Ovary (tissue), 3 donors: ENCODE measurements at regions not wholly inside any gene's neighbourhood (a gene's known extent, or its start where the extent isn't known, plus 50 kb on each side); places are given as distances from the start of the nearest gene placed in this dataset.

Experiments used
- EP300 ChIP-seq: sonication (generic); formaldehyde crosslinking; IDR thresholded peaks from one replicate; pipeline ENCODE4 v1.6.1; 2017; ENCODE audit warnings: antibody characterized with exemption
- TF ChIP-seq, protein P1 (sequence below), 3 donors: fragments of 450-650 bp in 2 of 3; fragments of 200-600 bp in 1 of 3; IDR thresholded peaks; one replicate each; pipeline versions ENCODE4 v1.5.1 to v1.8.0; 2016 to 2022; ENCODE audit warnings: antibody characterized with exemption in 3 of 3, mild to moderate bottlenecking in 1 of 3
- donor health status: DM: no; HTN: no; CAD: no.

GRCh38 chr9:14451949-14452348 lies 138.0 kb upstream of the NFIB start:
- TF ChIP-seq, protein P1, sequence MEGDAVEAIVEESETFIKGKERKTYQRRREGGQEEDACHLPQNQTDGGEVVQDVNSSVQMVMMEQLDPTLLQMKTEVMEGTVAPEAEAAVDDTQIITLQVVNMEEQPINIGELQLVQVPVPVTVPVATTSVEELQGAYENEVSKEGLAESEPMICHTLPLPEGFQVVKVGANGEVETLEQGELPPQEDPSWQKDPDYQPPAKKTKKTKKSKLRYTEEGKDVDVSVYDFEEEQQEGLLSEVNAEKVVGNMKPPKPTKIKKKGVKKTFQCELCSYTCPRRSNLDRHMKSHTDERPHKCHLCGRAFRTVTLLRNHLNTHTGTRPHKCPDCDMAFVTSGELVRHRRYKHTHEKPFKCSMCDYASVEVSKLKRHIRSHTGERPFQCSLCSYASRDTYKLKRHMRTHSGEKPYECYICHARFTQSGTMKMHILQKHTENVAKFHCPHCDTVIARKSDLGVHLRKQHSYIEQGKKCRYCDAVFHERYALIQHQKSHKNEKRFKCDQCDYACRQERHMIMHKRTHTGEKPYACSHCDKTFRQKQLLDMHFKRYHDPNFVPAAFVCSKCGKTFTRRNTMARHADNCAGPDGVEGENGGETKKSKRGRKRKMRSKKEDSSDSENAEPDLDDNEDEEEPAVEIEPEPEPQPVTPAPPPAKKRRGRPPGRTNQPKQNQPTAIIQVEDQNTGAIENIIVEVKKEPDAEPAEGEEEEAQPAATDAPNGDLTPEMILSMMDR (IDR thresholded peaks at IDR 0.05): no peak
- no peak for TF ChIP-seq EP300
